Astrocyte of the cerebellum (primary cell): ENCODE measurements at regions not wholly inside any gene's neighbourhood (a gene's known extent, or its start where the extent isn't known, plus 50 kb on each side); places are given as distances from the start of the nearest gene placed in this dataset.
"Not testable (repeated sequence)": the region's sequence is repeated elsewhere in the genome, so short reads cannot be mapped to it uniquely, and the experiment has no call there.

ENCODE experiments used
- DNase-seq: peaks from one replicate; pipeline ENCODE4 v3.0.0-alpha.2; 2011; ENCODE audit warnings: low read depth
- H3K4me3 ChIP-seq: 2 replicates; pipeline ENCODE4 v1.5.1; 2011; ENCODE audit warnings: mild to moderate bottlenecking, low read depth, low read length, moderate library complexity
- in situ Hi-C: cut with HindIII; loops from 2 replicates; pipeline ENCODE4 v1.10.0; 2017; ENCODE audit warnings: low sequenced_read_pairs
- TF ChIP-seq, protein P1 (sequence below): IDR thresholded peaks from 2 replicates; pipeline ENCODE4 v1.5.1; 2012; ENCODE audit warnings: low read length, low read depth, moderate library complexity, mild to moderate bottlenecking; ENCODE audit errors: missing control alignments

- in situ Hi-C loops: no loop called here
- TF ChIP-seq, protein P1, sequence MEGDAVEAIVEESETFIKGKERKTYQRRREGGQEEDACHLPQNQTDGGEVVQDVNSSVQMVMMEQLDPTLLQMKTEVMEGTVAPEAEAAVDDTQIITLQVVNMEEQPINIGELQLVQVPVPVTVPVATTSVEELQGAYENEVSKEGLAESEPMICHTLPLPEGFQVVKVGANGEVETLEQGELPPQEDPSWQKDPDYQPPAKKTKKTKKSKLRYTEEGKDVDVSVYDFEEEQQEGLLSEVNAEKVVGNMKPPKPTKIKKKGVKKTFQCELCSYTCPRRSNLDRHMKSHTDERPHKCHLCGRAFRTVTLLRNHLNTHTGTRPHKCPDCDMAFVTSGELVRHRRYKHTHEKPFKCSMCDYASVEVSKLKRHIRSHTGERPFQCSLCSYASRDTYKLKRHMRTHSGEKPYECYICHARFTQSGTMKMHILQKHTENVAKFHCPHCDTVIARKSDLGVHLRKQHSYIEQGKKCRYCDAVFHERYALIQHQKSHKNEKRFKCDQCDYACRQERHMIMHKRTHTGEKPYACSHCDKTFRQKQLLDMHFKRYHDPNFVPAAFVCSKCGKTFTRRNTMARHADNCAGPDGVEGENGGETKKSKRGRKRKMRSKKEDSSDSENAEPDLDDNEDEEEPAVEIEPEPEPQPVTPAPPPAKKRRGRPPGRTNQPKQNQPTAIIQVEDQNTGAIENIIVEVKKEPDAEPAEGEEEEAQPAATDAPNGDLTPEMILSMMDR: no peak
- DNase-seq: no peak
Observed at GRCh38 chr6:142642651-142643050, 302.3 kb downstream of the HIVEP2 start.

DNA sequence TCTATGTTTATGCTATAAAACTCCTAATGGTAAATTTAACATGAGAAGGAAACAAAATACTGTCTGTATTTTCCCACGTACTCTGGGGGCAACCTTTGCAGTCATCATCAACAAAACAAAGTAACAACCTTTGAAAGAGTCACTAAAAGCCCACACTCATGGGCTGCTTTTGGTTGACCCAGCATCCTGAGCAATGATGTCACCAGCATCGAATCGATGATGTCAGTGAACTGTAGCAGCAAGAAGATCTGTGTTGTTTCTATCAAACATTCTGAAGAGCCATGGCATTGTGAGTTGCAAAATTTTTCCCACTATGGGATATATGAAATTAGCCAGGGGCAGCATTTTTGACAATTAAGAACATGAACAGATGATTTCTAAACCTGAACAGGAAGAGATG is 300.1 kb downstream of the HIVEP2 start:
- H3K4me3 ChIP-seq: no peak overlapping the region
- in situ Hi-C loops: no loop called here
- TF ChIP-seq, protein P1: no peak
- no peak for DNase-seq

More at GRCh38 chr6:142642651-142643050, 302.3 kb downstream of the HIVEP2 start:
- no peak overlapping the region for H3K4me3 ChIP-seq

DNA sequence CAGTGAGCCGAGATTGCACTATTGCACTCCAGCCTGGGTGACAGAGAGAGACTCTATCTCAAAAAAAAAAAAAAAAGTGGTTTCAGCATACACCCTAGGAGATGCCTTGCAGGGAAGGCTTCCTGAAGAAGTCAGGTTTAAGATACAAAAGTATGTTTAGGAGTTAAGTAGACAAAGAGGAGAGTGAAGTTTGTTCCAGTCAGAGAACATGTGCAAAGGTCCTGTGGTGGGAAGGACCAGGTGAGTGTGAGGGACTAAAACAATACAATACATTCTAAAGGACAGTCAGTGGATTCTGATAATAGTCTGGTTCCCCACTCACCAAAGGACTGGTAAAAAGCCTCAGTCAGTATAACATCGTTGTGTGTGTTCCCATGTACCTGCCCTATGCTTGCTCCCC is 299.3 kb downstream of the HIVEP2 start:
- no peak overlapping the region for H3K4me3 ChIP-seq
- no peak for DNase-seq
- TF ChIP-seq, protein P1: no peak
- in situ Hi-C loops: no loop called here

- no peak for DNase-seq
- TF ChIP-seq, protein P1: no peak
- H3K4me3 ChIP-seq: no peak overlapping the region
- in situ Hi-C loops: no loop called here
Observed at GRCh38 chr6:142647449-142648035, 297.4 kb downstream of the HIVEP2 start.

DNA sequence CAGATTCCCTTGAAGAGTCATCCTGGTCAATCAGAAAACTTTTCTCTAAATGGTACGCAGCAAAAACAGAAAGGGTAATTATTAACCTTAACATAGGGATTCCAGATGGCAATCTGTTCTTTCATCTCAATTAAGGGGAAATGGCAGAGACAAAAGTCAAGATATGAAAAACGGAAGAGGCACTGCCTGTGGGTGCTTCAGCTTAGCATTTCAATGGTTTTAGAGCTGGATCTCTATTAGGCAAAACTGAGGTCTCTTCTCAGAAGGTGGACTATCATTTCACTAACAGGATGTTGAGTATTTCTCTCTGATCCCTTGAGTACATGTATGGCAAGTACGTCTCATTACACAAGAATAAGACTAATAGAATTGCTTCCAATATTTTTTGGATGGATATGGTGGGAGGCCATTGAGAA is 296.9 kb downstream of the HIVEP2 start:
- TF ChIP-seq, protein P1: no peak
- H3K4me3 ChIP-seq: no peak overlapping the region
- no peak for DNase-seq
- in situ Hi-C loops: no loop called here

- TF ChIP-seq, protein P1: no peak
- in situ Hi-C loops: no loop called here
- no peak overlapping the region for H3K4me3 ChIP-seq
- DNase-seq: no peak
Observed at GRCh38 chr6:142648526-142648925, 296.4 kb downstream of the HIVEP2 start.

- DNase-seq, H3K4me3 ChIP-seq: not testable (repeated sequence)
Observed at GRCh38 chr6:142649438-142650234, 295.3 kb downstream of the HIVEP2 start.

More at GRCh38 chr6:142649438-142650234, 295.3 kb downstream of the HIVEP2 start:
- in situ Hi-C loops: not testable (repeated sequence)
